Activated CD4-positive, CD25-positive, alpha-beta regulatory T cell treated with anti-CD3 and anti-CD28 coated beads, Interleukin-2, amount 50 U/mL, for 72 hours (primary cell): ENCODE measurements at regions not wholly inside any gene's neighbourhood (a gene's known extent, or its start where the extent isn't known, plus 50 kb on each side); places are given as distances from the start of the nearest gene placed in this dataset.
"Not testable (repeated sequence)": the region's sequence is repeated elsewhere in the genome, so short reads cannot be mapped to it uniquely, and the experiment has no call there.

Experiments
- DNase-seq: peaks from one replicate; pipeline ENCODE4 v3.0.0; 2021

- DNase-seq, result not testable (repeated sequence)
Observed at GRCh38 chr2:111484097-111484496, 363.4 kb downstream of the BCL2L11 start.

- DNase-seq, result not testable (repeated sequence)
Observed at GRCh38 chr2:111485895-111486294, 365.2 kb downstream of the BCL2L11 start.

GRCh38 chr2:111488451-111488850 lies 367.7 kb downstream of the BCL2L11 start:
- DNase-seq, result not testable (repeated sequence)

GRCh38 chr2:111489460-111489859 lies 368.7 kb downstream of the BCL2L11 start:
- DNase-seq, result not testable (repeated sequence)

GRCh38 chr2:111491181-111491580 lies 370.5 kb downstream of the BCL2L11 start:
- DNase-seq, result not testable (repeated sequence)

- DNase-seq, result not testable (repeated sequence)
Observed at GRCh38 chr2:111491614-111492013, 370.9 kb downstream of the BCL2L11 start.

GRCh38 chr2:111492995-111493719 lies 372.4 kb downstream of the BCL2L11 start:
- not testable (repeated sequence) for DNase-seq

GRCh38 chr2:111493720-111494078 lies 373.0 kb downstream of the BCL2L11 start:
- not testable (repeated sequence) for DNase-seq

- DNase-seq, result not testable (repeated sequence)
Observed at GRCh38 chr2:111494288-111494980, 373.7 kb downstream of the BCL2L11 start.

GRCh38 chr2:111494981-111495315 lies 374.2 kb downstream of the BCL2L11 start:
- DNase-seq, result not testable (repeated sequence)

GRCh38 chr2:111495636-111496035 lies 374.9 kb downstream of the BCL2L11 start:
- not testable (repeated sequence) for DNase-seq

- DNase-seq, result not testable (repeated sequence)
Observed at GRCh38 chr2:111496176-111496575, 375.5 kb downstream of the BCL2L11 start.

- not testable (repeated sequence) for DNase-seq
Observed at GRCh38 chr2:111496860-111497259, 376.1 kb downstream of the BCL2L11 start.

- not testable (repeated sequence) for DNase-seq
Observed at GRCh38 chr2:111497270-111497669, 376.6 kb downstream of the BCL2L11 start.

- DNase-seq, result not testable (repeated sequence)
Observed at GRCh38 chr2:111500536-111501062, 379.9 kb downstream of the BCL2L11 start.

GRCh38 chr2:111503844-111504570 lies 380.0 kb downstream of the ANAPC1 start:
- not testable (repeated sequence) for DNase-seq

GRCh38 chr2:111504571-111504942 lies 379.4 kb downstream of the ANAPC1 start:
- not testable (repeated sequence) for DNase-seq

GRCh38 chr2:111505267-111505666 lies 378.7 kb downstream of the ANAPC1 start:
- DNase-seq, result not testable (repeated sequence)

- not testable (repeated sequence) for DNase-seq
Observed at GRCh38 chr2:111506936-111507335, 377.1 kb downstream of the ANAPC1 start.

- not testable (repeated sequence) for DNase-seq
Observed at GRCh38 chr2:111509225-111509869, 374.6 kb downstream of the ANAPC1 start.

- not testable (repeated sequence) for DNase-seq
Observed at GRCh38 chr2:111510384-111510783, 373.6 kb downstream of the ANAPC1 start.

- not testable (repeated sequence) for DNase-seq
Observed at GRCh38 chr2:111511062-111511461, 372.9 kb downstream of the ANAPC1 start.

- DNase-seq, result not testable (repeated sequence)
Observed at GRCh38 chr2:111512378-111512777, 371.6 kb downstream of the ANAPC1 start.
